ENCODE measurements at regions not wholly inside any gene's neighbourhood (a gene's known extent, or its start where the extent isn't known, plus 50 kb on each side); places are given as distances from the start of the nearest gene placed in this dataset.

DNA sequence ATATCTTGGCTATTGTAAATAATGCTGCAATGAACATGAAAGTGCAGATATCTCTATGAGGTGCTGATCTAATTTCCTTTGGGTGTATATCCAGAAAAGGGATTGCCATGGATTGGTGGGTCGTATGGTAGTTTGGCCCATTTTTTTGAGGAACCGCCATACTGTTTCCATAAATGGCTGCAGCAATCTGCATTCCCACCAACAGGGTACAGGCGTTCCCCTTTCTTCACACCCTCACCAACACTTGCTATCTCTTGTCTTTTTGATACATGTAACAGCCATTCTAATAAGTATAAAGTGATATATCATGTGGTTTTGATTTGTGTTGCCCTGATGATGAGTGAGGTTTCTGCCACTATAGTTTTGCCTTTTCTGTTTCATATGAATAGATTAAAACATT, 146.7 kb downstream of the NR2F2 start:
- no peak for TF ChIP-seq ESRRA (CRISPR knock-in tag; IDR thresholded peaks at IDR 0.05; ENCODE audit: borderline replicate concordance)
- TF ChIP-seq, protein P1, sequence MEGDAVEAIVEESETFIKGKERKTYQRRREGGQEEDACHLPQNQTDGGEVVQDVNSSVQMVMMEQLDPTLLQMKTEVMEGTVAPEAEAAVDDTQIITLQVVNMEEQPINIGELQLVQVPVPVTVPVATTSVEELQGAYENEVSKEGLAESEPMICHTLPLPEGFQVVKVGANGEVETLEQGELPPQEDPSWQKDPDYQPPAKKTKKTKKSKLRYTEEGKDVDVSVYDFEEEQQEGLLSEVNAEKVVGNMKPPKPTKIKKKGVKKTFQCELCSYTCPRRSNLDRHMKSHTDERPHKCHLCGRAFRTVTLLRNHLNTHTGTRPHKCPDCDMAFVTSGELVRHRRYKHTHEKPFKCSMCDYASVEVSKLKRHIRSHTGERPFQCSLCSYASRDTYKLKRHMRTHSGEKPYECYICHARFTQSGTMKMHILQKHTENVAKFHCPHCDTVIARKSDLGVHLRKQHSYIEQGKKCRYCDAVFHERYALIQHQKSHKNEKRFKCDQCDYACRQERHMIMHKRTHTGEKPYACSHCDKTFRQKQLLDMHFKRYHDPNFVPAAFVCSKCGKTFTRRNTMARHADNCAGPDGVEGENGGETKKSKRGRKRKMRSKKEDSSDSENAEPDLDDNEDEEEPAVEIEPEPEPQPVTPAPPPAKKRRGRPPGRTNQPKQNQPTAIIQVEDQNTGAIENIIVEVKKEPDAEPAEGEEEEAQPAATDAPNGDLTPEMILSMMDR (IDR thresholded peaks at IDR 0.05): no peak
- TF ChIP-seq TCF7 (CRISPR knock-in tag; IDR thresholded peaks at IDR 0.05; ENCODE audit: low read depth): no peak
- no peak for TF ChIP-seq CBFB (CRISPR knock-in tag; IDR thresholded peaks at IDR 0.05; ENCODE audit: low read depth)
- TF ChIP-seq, protein P2, sequence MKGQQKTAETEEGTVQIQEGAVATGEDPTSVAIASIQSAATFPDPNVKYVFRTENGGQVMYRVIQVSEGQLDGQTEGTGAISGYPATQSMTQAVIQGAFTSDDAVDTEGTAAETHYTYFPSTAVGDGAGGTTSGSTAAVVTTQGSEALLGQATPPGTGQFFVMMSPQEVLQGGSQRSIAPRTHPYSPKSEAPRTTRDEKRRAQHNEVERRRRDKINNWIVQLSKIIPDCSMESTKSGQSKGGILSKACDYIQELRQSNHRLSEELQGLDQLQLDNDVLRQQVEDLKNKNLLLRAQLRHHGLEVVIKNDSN (CRISPR knock-in tag; IDR thresholded peaks at IDR 0.05): no peak
- TF ChIP-seq KAT7 (CRISPR knock-in tag; IDR thresholded peaks at IDR 0.05; ENCODE audit: borderline replicate concordance): no peak
- no peak for TF ChIP-seq ELF4 (CRISPR knock-in tag; IDR thresholded peaks at IDR 0.05; ENCODE audit: low read depth)
- no peak for TF ChIP-seq CREM (CRISPR knock-in tag; IDR thresholded peaks at IDR 0.05)
- TF ChIP-seq, protein P3, sequence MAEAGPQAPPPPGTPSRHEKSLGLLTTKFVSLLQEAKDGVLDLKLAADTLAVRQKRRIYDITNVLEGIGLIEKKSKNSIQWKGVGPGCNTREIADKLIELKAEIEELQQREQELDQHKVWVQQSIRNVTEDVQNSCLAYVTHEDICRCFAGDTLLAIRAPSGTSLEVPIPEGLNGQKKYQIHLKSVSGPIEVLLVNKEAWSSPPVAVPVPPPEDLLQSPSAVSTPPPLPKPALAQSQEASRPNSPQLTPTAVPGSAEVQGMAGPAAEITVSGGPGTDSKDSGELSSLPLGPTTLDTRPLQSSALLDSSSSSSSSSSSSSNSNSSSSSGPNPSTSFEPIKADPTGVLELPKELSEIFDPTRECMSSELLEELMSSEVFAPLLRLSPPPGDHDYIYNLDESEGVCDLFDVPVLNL (CRISPR knock-in tag; IDR thresholded peaks at IDR 0.05; ENCODE audit: borderline replicate concordance, low read depth): no peak
- TF ChIP-seq RELA (CRISPR knock-in tag; IDR thresholded peaks at IDR 0.05; ENCODE audit: borderline replicate concordance): no peak
- TF ChIP-seq JUN (CRISPR knock-in tag; IDR thresholded peaks at IDR 0.05): no peak
- TF ChIP-seq, protein P4, sequence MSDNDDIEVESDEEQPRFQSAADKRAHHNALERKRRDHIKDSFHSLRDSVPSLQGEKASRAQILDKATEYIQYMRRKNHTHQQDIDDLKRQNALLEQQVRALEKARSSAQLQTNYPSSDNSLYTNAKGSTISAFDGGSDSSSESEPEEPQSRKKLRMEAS (CRISPR knock-in tag; IDR thresholded peaks at IDR 0.05): no peak

All from WTC11 (cell line).